Fibroblast of lung (primary cell): ENCODE measurements at regions not wholly inside any gene's neighbourhood (a gene's known extent, or its start where the extent isn't known, plus 50 kb on each side); places are given as distances from the start of the nearest gene placed in this dataset.

ENCODE experiments used
- EZH2 ChIP-seq: IDR thresholded peaks from 2 replicates; pipeline ENCODE4 v1.5.1; 2012; ENCODE audit warnings: low read length, control low read depth, mild to moderate bottlenecking; ENCODE audit errors: missing control alignments
- TF ChIP-seq, protein P1 (sequence below), 2 donors: IDR thresholded peaks in 1 of 2; conservative IDR thresholded peaks in 1 of 2; 1 replicate in 1 of 2; 2 replicates in 1 of 2; pipeline ENCODE4 v1.5.1; 2011 to 2012; ENCODE audit warnings: low read length in 2 of 2, control low read depth in 1 of 2, inconsistent platforms in 1 of 2, low read depth in 1 of 2, mild to moderate bottlenecking in 1 of 2

GRCh38 chr2:34153484-34153883, 554.4 kb upstream of the FAM98A start:
- TF ChIP-seq, protein P1, sequence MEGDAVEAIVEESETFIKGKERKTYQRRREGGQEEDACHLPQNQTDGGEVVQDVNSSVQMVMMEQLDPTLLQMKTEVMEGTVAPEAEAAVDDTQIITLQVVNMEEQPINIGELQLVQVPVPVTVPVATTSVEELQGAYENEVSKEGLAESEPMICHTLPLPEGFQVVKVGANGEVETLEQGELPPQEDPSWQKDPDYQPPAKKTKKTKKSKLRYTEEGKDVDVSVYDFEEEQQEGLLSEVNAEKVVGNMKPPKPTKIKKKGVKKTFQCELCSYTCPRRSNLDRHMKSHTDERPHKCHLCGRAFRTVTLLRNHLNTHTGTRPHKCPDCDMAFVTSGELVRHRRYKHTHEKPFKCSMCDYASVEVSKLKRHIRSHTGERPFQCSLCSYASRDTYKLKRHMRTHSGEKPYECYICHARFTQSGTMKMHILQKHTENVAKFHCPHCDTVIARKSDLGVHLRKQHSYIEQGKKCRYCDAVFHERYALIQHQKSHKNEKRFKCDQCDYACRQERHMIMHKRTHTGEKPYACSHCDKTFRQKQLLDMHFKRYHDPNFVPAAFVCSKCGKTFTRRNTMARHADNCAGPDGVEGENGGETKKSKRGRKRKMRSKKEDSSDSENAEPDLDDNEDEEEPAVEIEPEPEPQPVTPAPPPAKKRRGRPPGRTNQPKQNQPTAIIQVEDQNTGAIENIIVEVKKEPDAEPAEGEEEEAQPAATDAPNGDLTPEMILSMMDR (conservative IDR thresholded peaks at IDR 0.05 in 1 of 2, IDR thresholded peaks at IDR 0.05 in 1 of 2; ENCODE audit: low read depth in 1 of 2, low read length in 2 of 2) = no peak
- no peak for TF ChIP-seq EZH2
